Hepatocyte (in vitro differentiated cells): ENCODE measurements at regions not wholly inside any gene's neighbourhood (a gene's known extent, or its start where the extent isn't known, plus 50 kb on each side); places are given as distances from the start of the nearest gene placed in this dataset.

Experiments used
- EZH2 ChIP-seq: fragments of 200-600 bp; sonication (generic); IDR thresholded peaks from 2 replicates; pipeline ENCODE4 v1.6.1; 2016; ENCODE audit warnings: antibody characterized with exemption, mild to moderate bottlenecking, borderline replicate concordance
- TF ChIP-seq, protein P1 (sequence below): fragments of 200-600 bp; sonication (generic); IDR thresholded peaks from 2 replicates; pipeline ENCODE4 v1.5.1; 2016; ENCODE audit warnings: antibody characterized with exemption, mild to moderate bottlenecking; ENCODE audit not compliant: poor library complexity

GRCh38 chr22:48505891-48506290 lies 1321.8 kb downstream of the BRD1 start:
- no peak for TF ChIP-seq EZH2
- TF ChIP-seq, protein P1, sequence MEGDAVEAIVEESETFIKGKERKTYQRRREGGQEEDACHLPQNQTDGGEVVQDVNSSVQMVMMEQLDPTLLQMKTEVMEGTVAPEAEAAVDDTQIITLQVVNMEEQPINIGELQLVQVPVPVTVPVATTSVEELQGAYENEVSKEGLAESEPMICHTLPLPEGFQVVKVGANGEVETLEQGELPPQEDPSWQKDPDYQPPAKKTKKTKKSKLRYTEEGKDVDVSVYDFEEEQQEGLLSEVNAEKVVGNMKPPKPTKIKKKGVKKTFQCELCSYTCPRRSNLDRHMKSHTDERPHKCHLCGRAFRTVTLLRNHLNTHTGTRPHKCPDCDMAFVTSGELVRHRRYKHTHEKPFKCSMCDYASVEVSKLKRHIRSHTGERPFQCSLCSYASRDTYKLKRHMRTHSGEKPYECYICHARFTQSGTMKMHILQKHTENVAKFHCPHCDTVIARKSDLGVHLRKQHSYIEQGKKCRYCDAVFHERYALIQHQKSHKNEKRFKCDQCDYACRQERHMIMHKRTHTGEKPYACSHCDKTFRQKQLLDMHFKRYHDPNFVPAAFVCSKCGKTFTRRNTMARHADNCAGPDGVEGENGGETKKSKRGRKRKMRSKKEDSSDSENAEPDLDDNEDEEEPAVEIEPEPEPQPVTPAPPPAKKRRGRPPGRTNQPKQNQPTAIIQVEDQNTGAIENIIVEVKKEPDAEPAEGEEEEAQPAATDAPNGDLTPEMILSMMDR: no peak
